CD14-positive monocyte (primary cell): ENCODE measurements at regions not wholly inside any gene's neighbourhood (a gene's known extent, or its start where the extent isn't known, plus 50 kb on each side); places are given as distances from the start of the nearest gene placed in this dataset.
A peak's percentile ranks its signal among the peaks of the same experiment; 100 is the strongest.

Experiments
- DNase-seq, 3 donors: peaks; one replicate each; pipeline ENCODE4 v3.0.0-alpha.2; 2011 to 2022
- H2AFZ ChIP-seq: 2 replicates; pipeline ENCODE4 v1.6.0; 2012; ENCODE audit warnings: mild to moderate bottlenecking, low read depth, low read length, inconsistent platforms; ENCODE audit not compliant: insufficient read depth, poor library complexity, severe bottlenecking
- H3K27ac ChIP-seq, 2 donors: 1 replicate in 1 of 2; 2 replicates in 1 of 2; pipeline ENCODE4 v1.5.1; 2012 to 2013; ENCODE audit warnings: low read length in 2 of 2, control low read depth in 1 of 2, inconsistent platforms in 1 of 2, low read depth in 1 of 2, mild to moderate bottlenecking in 1 of 2
- H3K27me3 ChIP-seq, 2 donors: one replicate each; pipeline versions ENCODE4 v1.6.0 to v1.6.1; 2011 to 2013; ENCODE audit warnings: low read length in 2 of 2; ENCODE audit not compliant: control insufficient read depth in 2 of 2, insufficient read depth in 2 of 2
- H3K36me3 ChIP-seq, 2 donors: replicated peaks in 1 of 2; 1 replicate in 1 of 2; 2 replicates in 1 of 2; pipeline versions ENCODE4 v1.5.1 to v1.6.1; 2012 to 2013; ENCODE audit warnings: low read length in 2 of 2, control low read depth in 1 of 2, inconsistent platforms in 1 of 2, mild to moderate bottlenecking in 1 of 2; ENCODE audit not compliant: insufficient read depth in 2 of 2, control insufficient read depth in 1 of 2
- H3K4me1 ChIP-seq, 2 donors: 1 replicate in 1 of 2; 2 replicates in 1 of 2; pipeline versions ENCODE4 v1.5.1 to v1.6.1; 2012 to 2013; ENCODE audit warnings: low read length in 2 of 2, control low read depth in 1 of 2, inconsistent platforms in 1 of 2, mild to moderate bottlenecking in 1 of 2, moderate library complexity in 1 of 2; ENCODE audit not compliant: insufficient read depth in 2 of 2, control insufficient read depth in 1 of 2
- H3K4me2 ChIP-seq: replicated peaks from 2 replicates; pipeline ENCODE3; 2012; ENCODE audit warnings: low read length, moderate library complexity, mild to moderate bottlenecking; ENCODE audit not compliant: poor library complexity, severe bottlenecking; ENCODE audit errors: extremely low read depth
- H3K4me3 ChIP-seq, 3 experiments: fragments of 200-600 bp in 1 of 3; sonication (generic) in 1 of 3; replicated peaks in 1 of 3; 1 replicate in 2 of 3; 2 replicates in 1 of 3; pipeline ENCODE4 v1.5.1; 2011 to 2013; ENCODE audit warnings: low read length in 3 of 3, mild to moderate bottlenecking in 3 of 3, control low read depth in 2 of 3, low read depth in 2 of 3, inconsistent platforms in 1 of 3, moderate library complexity in 1 of 3
- H3K79me2 ChIP-seq: 2 replicates; pipeline ENCODE4 v1.6.0; 2012; ENCODE audit warnings: mild to moderate bottlenecking, control low read depth, inconsistent platforms, low read length, moderate library complexity; ENCODE audit not compliant: insufficient read depth
- H3K9ac ChIP-seq: 2 replicates; pipeline ENCODE4 v1.6.0; 2017; ENCODE audit warnings: low read length, mild to moderate bottlenecking; ENCODE audit not compliant: insufficient read depth, poor library complexity, severe bottlenecking
- H3K9me3 ChIP-seq, 2 donors: replicated peaks in 1 of 2; 1 replicate in 1 of 2; 2 replicates in 1 of 2; pipeline versions ENCODE4 v1.5.1 to v1.6.1; 2012 to 2013; ENCODE audit warnings: low read length in 2 of 2, control low read depth in 1 of 2; ENCODE audit not compliant: control insufficient read depth in 1 of 2, insufficient read depth in 1 of 2
- H4K20me1 ChIP-seq: 2 replicates; pipeline ENCODE4 v1.6.0; 2012; ENCODE audit warnings: mild to moderate bottlenecking, low read length, control low read depth, moderate library complexity; ENCODE audit not compliant: insufficient read depth
- H3K27ac Mint-ChIP-seq, 7 donors: one replicate each; pipeline ENCODE4 v1.8.0; 2020; ENCODE audit warnings: mild to moderate bottlenecking in 7 of 7, mixed read lengths in 7 of 7, moderate library complexity in 6 of 7, inconsistent platforms in 2 of 7
- H3K27me3 Mint-ChIP-seq, 3 donors: one replicate each; pipeline ENCODE4 v1.8.0; 2021 to 2022; ENCODE audit warnings: low read depth in 3 of 3, mild to moderate bottlenecking in 3 of 3, mixed read lengths in 3 of 3, moderate library complexity in 3 of 3, inconsistent platforms in 1 of 3
- H3K36me3 Mint-ChIP-seq, 2 donors: one replicate each; pipeline ENCODE4 v1.8.0; 2020; ENCODE audit warnings: mixed read lengths in 2 of 2, inconsistent platforms in 1 of 2, mild to moderate bottlenecking in 1 of 2
- H3K4me1 Mint-ChIP-seq: one replicate; pipeline ENCODE4 v1.8.0; 2020; ENCODE audit warnings: mild to moderate bottlenecking, mixed read lengths
- H3K4me3 Mint-ChIP-seq, 2 donors: one replicate each; pipeline ENCODE4 v1.8.0; 2020; ENCODE audit warnings: mild to moderate bottlenecking in 2 of 2, mixed read lengths in 2 of 2, moderate library complexity in 1 of 2
- H3K9me3 Mint-ChIP-seq, 7 donors: one replicate each; pipeline ENCODE4 v1.8.0; 2020 to 2022; ENCODE audit warnings: mixed read lengths in 7 of 7, mild to moderate bottlenecking in 6 of 7, moderate library complexity in 6 of 7, inconsistent platforms in 2 of 7
- WGBS: methylation state at CpG from one replicate; pipeline ENCODE4 v1.1.5; 2013; ENCODE audit warnings: missing lambda C conversion rate; ENCODE audit not compliant: insufficient coverage; 5-methylcytosine and 5-hydroxymethylcytosine counted together
- intact Hi-C, 2 donors: fragments of 100-400 bp; cut with micrococcal nuclease; formaldehyde crosslinking; loops; one replicate each; pipeline versions ENCODE4 v1.15.0 to v1.15.1; 2023
- TF ChIP-seq, protein P1 (sequence below): fragments of 200-600 bp; IDR thresholded peaks from one replicate; pipeline ENCODE4 v1.8.0; 2022; ENCODE audit warnings: antibody characterized with exemption, mild to moderate bottlenecking

DNA sequence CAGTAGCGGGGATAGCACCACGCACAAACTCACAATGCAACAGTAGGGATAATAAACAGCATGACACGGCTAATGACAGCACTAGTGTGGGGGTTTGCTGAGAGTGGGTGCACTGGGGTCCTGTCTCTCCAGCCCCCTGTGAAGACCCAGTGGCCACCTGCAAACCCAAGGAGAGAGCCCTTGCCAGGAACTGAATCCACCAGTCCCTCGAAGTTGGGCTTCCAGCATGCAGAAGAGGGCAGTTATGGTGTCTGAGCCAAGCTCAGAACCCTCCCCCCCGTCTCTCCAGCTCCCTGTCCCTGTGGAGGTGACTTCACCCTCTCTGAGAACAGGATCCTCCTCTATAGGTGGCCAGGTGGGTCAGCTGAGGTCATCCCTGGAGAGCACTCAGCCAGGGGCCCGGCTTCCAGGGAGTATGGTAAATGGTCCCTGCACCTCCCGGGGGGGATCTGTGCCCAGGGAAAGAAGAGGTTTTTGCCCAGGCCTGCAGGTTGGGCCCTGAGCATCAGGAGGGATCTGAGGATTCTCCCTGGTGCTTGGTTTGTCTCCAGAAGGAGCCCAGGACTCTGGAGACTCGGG is 86.3 kb upstream of the PRR5 start:
- Histone ChIP-seq H3K27me3 (peaks cover 0 to 10% of the 10 kb centered on the region in 2 donors), H2AFZ (no peak overlapping the region), H3K27ac (no peak overlapping the region), H3K79me2 (no peaks in the 10 kb centered on the region), H4K20me1 (no peaks in the 10 kb centered on the region), H3K4me2 (no peak overlapping the region), H3K36me3 (no peaks in the 10 kb centered on the region), H3K4me3 (no peak overlapping the region), H3K4me1 (peaks cover 7 to 10% of the 10 kb centered on the region in 2 donors), H3K9me3 (peaks cover 45 to 46% of the 10 kb centered on the region in 2 donors), H3K9ac (no peak overlapping the region)
- Mint-ChIP-seq H3K9me3 (peaks cover 14 to 54% (median 45%) of the 10 kb centered on the region in 7 donors), H3K27ac (peak overlapping the region in 2 of 7 donors; percentile 27 to 52), H3K4me1 (peaks cover under 1% of the 10 kb centered on the region), H3K36me3 (peaks cover 0 to 2% of the 10 kb centered on the region in 2 donors), H3K4me3 (no peak overlapping the region), H3K27me3 (peaks cover 0 to 8% (median 2%) of the 10 kb centered on the region in 3 donors)
- 96% methylated on average over 3 of the region's 8 CpGs for WGBS
- no peak for DNase-seq
- intact Hi-C loops = no loop called here
- TF ChIP-seq, protein P1, sequence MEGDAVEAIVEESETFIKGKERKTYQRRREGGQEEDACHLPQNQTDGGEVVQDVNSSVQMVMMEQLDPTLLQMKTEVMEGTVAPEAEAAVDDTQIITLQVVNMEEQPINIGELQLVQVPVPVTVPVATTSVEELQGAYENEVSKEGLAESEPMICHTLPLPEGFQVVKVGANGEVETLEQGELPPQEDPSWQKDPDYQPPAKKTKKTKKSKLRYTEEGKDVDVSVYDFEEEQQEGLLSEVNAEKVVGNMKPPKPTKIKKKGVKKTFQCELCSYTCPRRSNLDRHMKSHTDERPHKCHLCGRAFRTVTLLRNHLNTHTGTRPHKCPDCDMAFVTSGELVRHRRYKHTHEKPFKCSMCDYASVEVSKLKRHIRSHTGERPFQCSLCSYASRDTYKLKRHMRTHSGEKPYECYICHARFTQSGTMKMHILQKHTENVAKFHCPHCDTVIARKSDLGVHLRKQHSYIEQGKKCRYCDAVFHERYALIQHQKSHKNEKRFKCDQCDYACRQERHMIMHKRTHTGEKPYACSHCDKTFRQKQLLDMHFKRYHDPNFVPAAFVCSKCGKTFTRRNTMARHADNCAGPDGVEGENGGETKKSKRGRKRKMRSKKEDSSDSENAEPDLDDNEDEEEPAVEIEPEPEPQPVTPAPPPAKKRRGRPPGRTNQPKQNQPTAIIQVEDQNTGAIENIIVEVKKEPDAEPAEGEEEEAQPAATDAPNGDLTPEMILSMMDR = no peak

DNA sequence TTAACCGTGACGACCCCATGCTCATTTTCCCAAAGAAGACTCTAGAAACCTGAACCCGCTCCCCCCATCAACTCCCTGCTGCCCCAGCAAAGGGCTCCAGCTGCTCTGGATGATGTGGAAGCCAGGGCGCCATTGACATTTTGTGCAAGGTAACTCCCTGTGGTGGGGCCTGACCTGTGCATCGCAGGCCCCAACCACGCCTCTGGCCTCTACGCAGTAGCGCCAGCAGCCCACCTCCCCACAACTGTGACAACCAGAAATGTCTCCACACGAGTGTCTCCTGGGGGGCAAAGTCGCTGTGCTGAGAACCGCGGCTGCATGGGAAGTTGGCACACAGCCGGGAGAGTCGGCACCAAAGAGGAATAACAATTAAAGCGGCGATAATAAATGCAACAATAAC is 86.9 kb upstream of the PRR5 start:
- H3K9me3 ChIP-seq = peaks cover 50% of the 10 kb centered on the region in 2 donors
- 97% methylated on average over 10 of the region's 16 CpGs for WGBS

More for the DNA sequence above, 86.9 kb upstream of the PRR5 start:
- no peak overlapping the region for H3K4me2 ChIP-seq
- H3K27me3 ChIP-seq = peaks cover 0 to 5% of the 10 kb centered on the region in 2 donors
- no peak overlapping the region for H3K4me3 ChIP-seq
- H3K27ac ChIP-seq = no peak overlapping the region
- H3K4me1 ChIP-seq = peaks cover 2 to 4% of the 10 kb centered on the region in 2 donors
- no peak for DNase-seq
- H4K20me1 ChIP-seq = no peaks in the 10 kb centered on the region
- intact Hi-C loops = no loop called here
- H3K27ac Mint-ChIP-seq = peak overlapping the region in 1 of 7 donors; percentile 32
- no peaks in the 10 kb centered on the region for H3K79me2 ChIP-seq
- no peak overlapping the region for H2AFZ ChIP-seq
- H3K4me1 Mint-ChIP-seq = no peaks in the 10 kb centered on the region
- TF ChIP-seq, protein P1 = no peak
- peaks cover 16 to 59% (median 50%) of the 10 kb centered on the region in 7 donors for H3K9me3 Mint-ChIP-seq
- no peaks in the 10 kb centered on the region for H3K36me3 ChIP-seq
- no peak overlapping the region for H3K9ac ChIP-seq
- peaks cover 0 to 3% (median 2%) of the 10 kb centered on the region in 3 donors for H3K27me3 Mint-ChIP-seq
- H3K36me3 Mint-ChIP-seq = no peaks in the 10 kb centered on the region
- H3K4me3 Mint-ChIP-seq = no peak overlapping the region
